ENCODE measurements at regions not wholly inside any gene's neighbourhood (a gene's known extent, or its start where the extent isn't known, plus 50 kb on each side); places are given as distances from the start of the nearest gene placed in this dataset.

GRCh38 chr11:91822805-91823204, 401.8 kb upstream of the FAT3 start:
- H3K4me3 ChIP-seq (ENCODE audit: low read depth, low read length), result no peak overlapping the region
- no peak for TF ChIP-seq CTCF (IDR thresholded peaks at IDR 0.05; ENCODE audit: control insufficient read depth, extremely low read depth, insufficient read depth)
- no peak for DNase-seq (ENCODE audit: low read depth)

- H3K4me3 ChIP-seq (ENCODE audit: low read depth, low read length), result no peak overlapping the region
- no peak for TF ChIP-seq CTCF (IDR thresholded peaks at IDR 0.05; ENCODE audit: control insufficient read depth, extremely low read depth, insufficient read depth)
- DNase-seq (ENCODE audit: low read depth), result no peak
Observed at GRCh38 chr11:91820709-91821108, 403.9 kb upstream of the FAT3 start.

- no peak for TF ChIP-seq CTCF (IDR thresholded peaks at IDR 0.05; ENCODE audit: control insufficient read depth, extremely low read depth, insufficient read depth)
- no peak for DNase-seq (ENCODE audit: low read depth)
Observed at GRCh38 chr11:91819777-91820176, 404.8 kb upstream of the FAT3 start.

GRCh38 chr11:91819195-91819594, 405.4 kb upstream of the FAT3 start:
- H3K4me3 ChIP-seq (ENCODE audit: low read depth, low read length), result no peak overlapping the region
- DNase-seq (ENCODE audit: low read depth), result no peak
- TF ChIP-seq CTCF (IDR thresholded peaks at IDR 0.05; ENCODE audit: control insufficient read depth, extremely low read depth, insufficient read depth), result no peak

More at GRCh38 chr11:91819777-91820176, 404.8 kb upstream of the FAT3 start:
- no peak overlapping the region for H3K4me3 ChIP-seq (ENCODE audit: low read depth, low read length)

GRCh38 chr11:91817996-91818395, 406.6 kb upstream of the FAT3 start:
- no peak for TF ChIP-seq CTCF (IDR thresholded peaks at IDR 0.05; ENCODE audit: control insufficient read depth, extremely low read depth, insufficient read depth)
- H3K4me3 ChIP-seq (ENCODE audit: low read depth, low read length), result no peak overlapping the region
- no peak for DNase-seq (ENCODE audit: low read depth)

GRCh38 chr11:91813263-91813662, 411.4 kb upstream of the FAT3 start:
- DNase-seq (ENCODE audit: low read depth), result no peak
- no peak overlapping the region for H3K4me3 ChIP-seq (ENCODE audit: low read depth, low read length)
- TF ChIP-seq CTCF (IDR thresholded peaks at IDR 0.05; ENCODE audit: control insufficient read depth, extremely low read depth, insufficient read depth), result no peak

- DNase-seq (ENCODE audit: low read depth), result no peak
- no peak for TF ChIP-seq CTCF (IDR thresholded peaks at IDR 0.05; ENCODE audit: control insufficient read depth, extremely low read depth, insufficient read depth)
- H3K4me3 ChIP-seq (ENCODE audit: low read depth, low read length), result no peak overlapping the region
Observed at GRCh38 chr11:91810871-91811270, 413.7 kb upstream of the FAT3 start.

Data from LNCaP clone FGC (cell line).